K562 (cell line): ENCODE measurements at regions not wholly inside any gene's neighbourhood (a gene's known extent, or its start where the extent isn't known, plus 50 kb on each side); places are given as distances from the start of the nearest gene placed in this dataset.

Source experiments
- ATAC-seq: fragments of 200-7000 bp; cut with Tn5 transposase; 3 replicates; pipeline ENCODE4 v1.9.1; 2020; ENCODE audit warnings: moderate library complexity
- BruUV-seq: library from RNA; stranded (reverse); fragments of 400-500 nt; replicated peaks from 2 replicates; lab custom pipeline; 2021; lab: Mats Ljungman, UMichigan
- CTCF ChIA-PET: fragments of 300-600 bp; formaldehyde crosslinking; extraction: SDS; loops from one replicate; lab custom pipeline; 2021; ENCODE audit warnings: low intra/inter-chr PET ratio; lab: Yijun Ruan, JAX
- POLR2A ChIA-PET: fragments of 300-600, 350-650 bp; sonication (Branson Sonifier 250); formaldehyde crosslinking; extraction: SDS; loops from one replicate; lab custom pipeline; 2021; ENCODE audit warnings: antibody characterized with exemption, inconsistent platforms; lab: Yijun Ruan, JAX
- DNase-seq, 4 experiments: peaks; one replicate each; pipeline versions ENCODE4 v3.0.0 to v3.0.0-alpha.2; 2011 to 2018; ENCODE audit warnings: low spot score in 3 of 4, mixed read lengths in 3 of 4; ENCODE audit errors: extremely low read depth in 1 of 4
- FAIRE-seq: peaks from 2 replicates; lab custom pipeline; 2011; peaks lifted over from hg19 to GRCh38; lab: Jason Lieb, UNC
- H2AFZ ChIP-seq: 2 replicates; pipeline ENCODE4 v1.6.0; 2011; ENCODE audit warnings: low read depth, low read length, control low read depth, inconsistent platforms
- H3K27ac ChIP-seq: fragments of 200-600 bp; 3 replicates; pipeline ENCODE4 v1.8.0; 2011; ENCODE audit warnings: low read depth, mild to moderate bottlenecking, control low read depth, inconsistent platforms, low read length, moderate library complexity, mixed read lengths; ENCODE audit errors: extremely low read depth
- H3K27me3 ChIP-seq, 2 experiments: fragments of 300-600 bp in 1 of 2; 2 replicates in 1 of 2; 3 replicates in 1 of 2; pipeline versions ENCODE4 v1.6.0 to v1.8.0; 2011; ENCODE audit warnings: inconsistent platforms in 2 of 2, low read length in 2 of 2, mild to moderate bottlenecking in 1 of 2, mixed read lengths in 1 of 2, moderate library complexity in 1 of 2; ENCODE audit not compliant: control insufficient read depth in 2 of 2, insufficient read depth in 2 of 2
- H3K36me3 ChIP-seq: fragments of 300-600 bp; 3 replicates; pipeline ENCODE4 v1.8.0; 2011; ENCODE audit warnings: mild to moderate bottlenecking, low read length, inconsistent platforms; ENCODE audit not compliant: control insufficient read depth, insufficient read depth
- H3K4me1 ChIP-seq, 2 experiments: fragments of 200-600 bp in 1 of 2; replicated peaks in 1 of 2; 2 replicates in 1 of 2; 3 replicates in 1 of 2; pipeline versions ENCODE4 v1.5.1 to v1.8.0; 2011; ENCODE audit warnings: inconsistent platforms in 2 of 2, low read length in 2 of 2, mild to moderate bottlenecking in 1 of 2, mixed read lengths in 1 of 2, moderate library complexity in 1 of 2; ENCODE audit not compliant: control insufficient read depth in 2 of 2, insufficient read depth in 2 of 2
- H3K4me2 ChIP-seq: 2 replicates; pipeline ENCODE4 v1.6.1; 2011; ENCODE audit warnings: low read length, control low read depth, inconsistent platforms, mixed read lengths; ENCODE audit not compliant: insufficient read depth
- H3K4me3 ChIP-seq: fragments of 200-600 bp; sonication (generic), shearing (Covaris generic); 2 replicates; pipeline ENCODE4 v1.5.1; 2016; ENCODE audit warnings: control low read depth, inconsistent platforms
- H3K79me2 ChIP-seq: fragments of 200-600 bp; 3 replicates; pipeline ENCODE4 v1.8.0; 2011; ENCODE audit warnings: low read length, inconsistent platforms; ENCODE audit not compliant: control insufficient read depth, insufficient read depth
- H3K9ac ChIP-seq, 2 experiments: 2 replicates each; pipeline versions ENCODE4 v1.6.0 to v1.6.1; 2011; ENCODE audit warnings: low read depth in 2 of 2, low read length in 2 of 2, control low read depth in 1 of 2, inconsistent platforms in 1 of 2, mild to moderate bottlenecking in 1 of 2, mixed read lengths in 1 of 2; ENCODE audit not compliant: insufficient read depth in 1 of 2
- H3K9me1 ChIP-seq: one replicate; pipeline ENCODE4 v1.6.0; 2011; ENCODE audit warnings: inconsistent platforms, mild to moderate bottlenecking, low read length, moderate library complexity; ENCODE audit not compliant: control insufficient read depth, insufficient read depth
- H3K9me3 ChIP-seq: replicated peaks from 2 replicates; pipeline ENCODE4 v1.5.1; 2011; ENCODE audit warnings: low read depth, low read length, inconsistent platforms; ENCODE audit not compliant: control insufficient read depth, insufficient read depth
- H4K20me1 ChIP-seq: replicated peaks from 2 replicates; pipeline ENCODE4 v1.6.1; 2011; ENCODE audit warnings: low read length, inconsistent platforms, mixed read lengths; ENCODE audit not compliant: control insufficient read depth, insufficient read depth
- CAMTA2 ChIP-seq: fragments of 250-450 bp; sonication (Bioruptor Pico); conservative IDR thresholded peaks from 2 replicates; pipeline ENCODE4 v1.5.1; 2022
- CREBBP ChIP-seq: IDR thresholded peaks from one replicate; pipeline ENCODE4 v1.6.1; 2012; ENCODE audit warnings: low read depth, mild to moderate bottlenecking, control low read depth, inconsistent platforms, low read length
- RB1 ChIP-seq: fragments of 450-650 bp; IDR thresholded peaks from 2 replicates; pipeline ENCODE4 v1.6.1; 2017; ENCODE audit warnings: low read depth, mild to moderate bottlenecking
- ZNF512 ChIP-seq: IDR thresholded peaks from 2 replicates; pipeline ENCODE4 v1.6.1; 2016; ENCODE audit warnings: missing genetic modification characterization, missing compliant biosample characterization
- WGBS: fragments of 100-300 bp; shearing (Covaris generic); methylation state at CpG from one replicate; pipeline ENCODE4 v1.1.6; 2016; ENCODE audit warnings: low coverage, mixed read lengths; ENCODE audit not compliant: insufficient coverage; ENCODE audit errors: missing lambda C conversion rate; 5-methylcytosine and 5-hydroxymethylcytosine counted together
- in situ Hi-C: fragments of 300-500 bp; cut with MboI; formaldehyde crosslinking; loops from 4 replicates; pipeline ENCODE4 v1.15.0; 2018; ENCODE audit warnings: inconsistent platforms, mixed read lengths
- intact Hi-C: fragments of 100-400 bp; cut with micrococcal nuclease; formaldehyde crosslinking; loops from 2 replicates; pipeline ENCODE4 v1.14.2; 2022
- TF ChIP-seq, protein P1 (sequence below): fragments of 250-450 bp; sonication (Bioruptor Pico); IDR thresholded peaks from 2 replicates; pipeline ENCODE4 v1.8.0; 2022; ENCODE audit warnings: moderate library complexity, mild to moderate bottlenecking, inconsistent platforms
- TF ChIP-seq, protein P2 (sequence below): fragments of 450-650 bp; formaldehyde crosslinking; conservative IDR thresholded peaks from 2 replicates; pipeline ENCODE4 v1.4.0; 2022; ENCODE audit warnings: mild to moderate bottlenecking, missing genetic modification characterization
- TF ChIP-seq, protein P3 (sequence below): sonication (generic); formaldehyde crosslinking; IDR thresholded peaks from 2 replicates; pipeline ENCODE4 v1.8.0; 2022; ENCODE audit warnings: mild to moderate bottlenecking, missing genetic modification reagents

GRCh38 chr4:63017300-63017699, 1392.0 kb downstream of the TECRL start:
- Histone ChIP-seq H4K20me1 (no peaks in the 10 kb centered on the region), H3K9me1 (no peaks in the 10 kb centered on the region), H3K4me2 (no peak overlapping the region), H3K27ac (no peak overlapping the region), H3K27me3 (no peaks in the 10 kb centered on the region), H3K9ac (no peak overlapping the region), H3K79me2 (no peaks in the 10 kb centered on the region), H3K9me3 (no peaks in the 10 kb centered on the region), H3K4me1 (no peaks in the 10 kb centered on the region), H2AFZ (no peak overlapping the region), H3K4me3 (no peak overlapping the region), H3K36me3 (no peaks in the 10 kb centered on the region)
- no peak for ATAC-seq
- TF ChIP-seq CREBBP (no peak), RB1 (no peak), CAMTA2 (CRISPR knock-in tag) (no peak)
- TF ChIP-seq, protein P1, sequence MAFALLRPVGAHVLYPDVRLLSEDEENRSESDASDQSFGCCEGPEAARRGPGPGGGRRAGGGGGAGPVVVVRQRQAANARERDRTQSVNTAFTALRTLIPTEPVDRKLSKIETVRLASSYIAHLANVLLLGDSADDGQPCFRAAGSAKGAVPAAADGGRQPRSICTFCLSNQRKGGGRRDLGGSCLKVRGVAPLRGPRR, result no peak
- TF ChIP-seq, protein P2, sequence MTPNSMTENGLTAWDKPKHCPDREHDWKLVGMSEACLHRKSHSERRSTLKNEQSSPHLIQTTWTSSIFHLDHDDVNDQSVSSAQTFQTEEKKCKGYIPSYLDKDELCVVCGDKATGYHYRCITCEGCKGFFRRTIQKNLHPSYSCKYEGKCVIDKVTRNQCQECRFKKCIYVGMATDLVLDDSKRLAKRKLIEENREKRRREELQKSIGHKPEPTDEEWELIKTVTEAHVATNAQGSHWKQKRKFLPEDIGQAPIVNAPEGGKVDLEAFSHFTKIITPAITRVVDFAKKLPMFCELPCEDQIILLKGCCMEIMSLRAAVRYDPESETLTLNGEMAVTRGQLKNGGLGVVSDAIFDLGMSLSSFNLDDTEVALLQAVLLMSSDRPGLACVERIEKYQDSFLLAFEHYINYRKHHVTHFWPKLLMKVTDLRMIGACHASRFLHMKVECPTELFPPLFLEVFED (CRISPR knock-in tag), result no peak
- ChIA-PET CTCF (no interaction called here), POLR2A (no interaction called here)
- intact Hi-C loops (no loop called here), in situ Hi-C loops (no loop called here)
- 0% methylated on average over 2 of the region's 2 CpGs for WGBS
- DNase-seq, result no peak
- BruUV-seq, result no TSS peak
- FAIRE-seq, result no peak

- Histone ChIP-seq H3K4me2 (no peak overlapping the region), H3K4me3 (no peak overlapping the region), H3K27me3 (no peaks in the 10 kb centered on the region), H3K36me3 (no peaks in the 10 kb centered on the region), H3K9me1 (no peaks in the 10 kb centered on the region), H2AFZ (no peak overlapping the region), H3K27ac (no peak overlapping the region), H4K20me1 (no peaks in the 10 kb centered on the region), H3K79me2 (no peaks in the 10 kb centered on the region), H3K4me1 (no peaks in the 10 kb centered on the region), H3K9me3 (no peaks in the 10 kb centered on the region), H3K9ac (no peak overlapping the region)
- ChIA-PET POLR2A (no interaction called here), CTCF (no interaction called here)
- WGBS, result 0% methylated on average over 1 of the region's 1 CpG
- DNase-seq (no peak), FAIRE-seq (no peak), ATAC-seq (no peak)
- in situ Hi-C loops, result no loop called here
- TF ChIP-seq, protein P3, sequence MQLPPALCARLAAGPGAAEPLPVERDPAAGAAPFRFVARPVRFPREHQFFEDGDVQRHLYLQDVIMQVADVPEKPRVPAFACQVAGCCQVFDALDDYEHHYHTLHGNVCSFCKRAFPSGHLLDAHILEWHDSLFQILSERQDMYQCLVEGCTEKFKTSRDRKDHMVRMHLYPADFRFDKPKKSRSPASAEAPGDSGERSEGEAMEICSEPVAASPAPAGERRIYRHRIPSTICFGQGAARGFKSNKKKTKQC, result no peak
- TF ChIP-seq ZNF512, result no peak
- no TSS peak for BruUV-seq
- intact Hi-C loops, result no loop called here
Observed at GRCh38 chr4:62970846-62971245, 1438.4 kb downstream of the TECRL start.
